Neural cell (in vitro differentiated cells): ENCODE measurements at regions not wholly inside any gene's neighbourhood (a gene's known extent, or its start where the extent isn't known, plus 50 kb on each side); places are given as distances from the start of the nearest gene placed in this dataset.

Experiments
- H2AFZ ChIP-seq: fragments of 200-600, 300-800 bp; sonication (generic), shearing (Covaris generic); 2 replicates; pipeline ENCODE4 v1.6.0; 2014; ENCODE audit warnings: low read depth, mild to moderate bottlenecking, antibody characterized with exemption, low read length, moderate library complexity
- H3F3A ChIP-seq: fragments of 200-600 bp; shearing (Covaris generic); 2 replicates; pipeline ENCODE4 v1.6.1; 2016; ENCODE audit warnings: mild to moderate bottlenecking, moderate library complexity, mixed read lengths, antibody characterized with exemption, low read length; ENCODE audit not compliant: insufficient read depth, poor library complexity, severe bottlenecking
- H3K27ac ChIP-seq: fragments of 200-600, 300-800 bp; sonication (generic), shearing (Covaris generic); 2 replicates; pipeline ENCODE4 v1.5.1; 2014; ENCODE audit warnings: mild to moderate bottlenecking, low read length, moderate library complexity
- H3K27me3 ChIP-seq: fragments of 300-800, 200-600 bp; sonication (generic), shearing (Covaris generic); 2 replicates; pipeline ENCODE4 v1.6.0; 2014; ENCODE audit warnings: mild to moderate bottlenecking, low read depth, low read length, moderate library complexity; ENCODE audit not compliant: insufficient read depth
- H3K36me3 ChIP-seq: fragments of 300-800, 200-600 bp; sonication (generic), shearing (Covaris generic); 2 replicates; pipeline ENCODE4 v1.5.1; 2014; ENCODE audit warnings: mild to moderate bottlenecking, antibody characterized with exemption, low read length, moderate library complexity; ENCODE audit not compliant: insufficient read depth
- H3K4me2 ChIP-seq: fragments of 300-800, 200-600 bp; sonication (generic), shearing (Covaris generic); 2 replicates; pipeline ENCODE4 v1.6.0; 2014; ENCODE audit warnings: mild to moderate bottlenecking, low read length
- H3K4me3 ChIP-seq: fragments of 300-800, 200-600 bp; sonication (generic), shearing (Covaris generic); 2 replicates; pipeline ENCODE4 v1.5.1; 2014; ENCODE audit warnings: mild to moderate bottlenecking, low read length, moderate library complexity
- H3K79me2 ChIP-seq: fragments of 200-600 bp; shearing (Covaris generic); replicated peaks from 2 replicates; pipeline ENCODE4 v1.6.0; 2014; ENCODE audit warnings: mild to moderate bottlenecking, low read length, moderate library complexity; ENCODE audit not compliant: insufficient read depth
- H3K9ac ChIP-seq: fragments of 300-800, 200-600 bp; sonication (generic), shearing (Covaris generic); 2 replicates; pipeline ENCODE4 v1.6.1; 2016; ENCODE audit warnings: mild to moderate bottlenecking, low read length, mixed read lengths
- H3K9me2 ChIP-seq: fragments of 200-600 bp; shearing (Covaris generic); 2 replicates; pipeline ENCODE4 v1.6.1; 2016; ENCODE audit warnings: mild to moderate bottlenecking, low read length, mixed read lengths; ENCODE audit not compliant: insufficient read depth
- H3K9me3 ChIP-seq: fragments of 200-600, 300-800 bp; sonication (generic), shearing (Covaris generic); 2 replicates; pipeline ENCODE4 v1.6.1; 2016; ENCODE audit warnings: mild to moderate bottlenecking, mixed run types, low read length, moderate library complexity, mixed read lengths
- H4K20me1 ChIP-seq: fragments of 200-600 bp; shearing (Covaris generic); 2 replicates; pipeline ENCODE4 v1.6.1; 2016; ENCODE audit warnings: mild to moderate bottlenecking, mixed run types; ENCODE audit not compliant: insufficient read depth
- EP300 ChIP-seq: fragments of 450-650 bp; conservative IDR thresholded peaks from 2 replicates; pipeline ENCODE4 v1.6.1; 2014; ENCODE audit warnings: antibody characterized with exemption, mild to moderate bottlenecking, moderate library complexity; ENCODE audit not compliant: poor library complexity, severe bottlenecking
- EZH2 ChIP-seq: fragments of 200-600, 300-800 bp; shearing (Covaris generic), sonication (generic); IDR thresholded peaks from 2 replicates; pipeline ENCODE4 v1.6.1; 2014; ENCODE audit warnings: antibody characterized with exemption, low read length, borderline replicate concordance, mild to moderate bottlenecking; ENCODE audit not compliant: insufficient read depth, poor library complexity, severe bottlenecking
- MXI1 ChIP-seq: fragments of 450-650 bp; conservative IDR thresholded peaks from 2 replicates; pipeline ENCODE4 v1.6.1; 2014; ENCODE audit warnings: antibody characterized with exemption, mild to moderate bottlenecking; ENCODE audit not compliant: poor library complexity, severe bottlenecking
- POLR2AphosphoS5 ChIP-seq: IDR thresholded peaks from 2 replicates; pipeline ENCODE4 v1.6.1; 2012
- RAD21 ChIP-seq: fragments of 450-650 bp; conservative IDR thresholded peaks from 2 replicates; pipeline ENCODE4 v1.6.1; 2014; ENCODE audit warnings: antibody characterized with exemption, mild to moderate bottlenecking, moderate library complexity
- SMC3 ChIP-seq: fragments of 450-650 bp; conservative IDR thresholded peaks from 2 replicates; pipeline ENCODE4 v1.6.1; 2014; ENCODE audit warnings: antibody characterized with exemption, mild to moderate bottlenecking, moderate library complexity; ENCODE audit not compliant: poor library complexity
- TAF1 ChIP-seq: IDR thresholded peaks from 2 replicates; pipeline ENCODE4 v1.6.1; 2012; ENCODE audit warnings: low read depth
- TF ChIP-seq, protein P1 (sequence below): IDR thresholded peaks from 2 replicates; pipeline ENCODE4 v1.6.1; 2012; ENCODE audit warnings: borderline replicate concordance
- TF ChIP-seq, protein P2 (sequence below): fragments of 450-650 bp; IDR thresholded peaks from 2 replicates; pipeline ENCODE4 v1.5.1; 2014; ENCODE audit warnings: antibody characterized with exemption, mild to moderate bottlenecking, moderate library complexity; ENCODE audit not compliant: poor library complexity, severe bottlenecking

DNA sequence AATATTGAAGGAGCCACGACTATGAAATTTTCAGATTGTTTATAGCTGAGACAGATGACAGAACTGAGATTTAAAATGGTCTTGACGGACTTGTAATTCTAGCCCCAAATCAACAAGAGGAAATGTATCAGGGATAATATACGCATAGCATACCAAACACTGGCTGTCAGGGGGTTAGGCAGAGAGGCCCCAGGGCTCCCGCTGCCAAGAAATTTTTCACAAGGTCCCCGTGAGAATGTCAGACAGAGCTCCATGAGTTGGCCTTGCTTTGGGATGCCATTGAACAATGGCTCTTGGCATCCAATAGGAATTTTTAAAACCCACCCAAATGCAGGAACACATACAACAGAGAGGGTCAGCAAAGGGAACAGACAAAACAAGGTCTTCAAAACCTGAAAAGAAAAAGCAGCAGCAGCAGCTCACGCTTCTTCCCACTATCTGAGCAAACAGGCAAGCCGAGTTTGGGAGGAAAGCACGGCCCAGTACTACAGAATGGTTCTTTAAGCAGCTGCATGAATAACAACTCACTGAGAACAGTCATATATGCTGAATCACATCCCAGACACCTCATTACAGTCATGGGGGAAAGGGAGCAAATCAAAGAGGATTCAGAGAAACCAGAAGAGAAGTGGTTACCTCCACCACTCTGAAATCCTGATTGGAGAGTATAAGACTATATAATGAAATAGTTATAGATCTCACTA, 445.6 kb downstream of the RND3 start:
- H3F3A ChIP-seq = no peaks in the 10 kb centered on the region
- H3K4me2 ChIP-seq = no peak overlapping the region
- no peaks in the 10 kb centered on the region for H3K79me2 ChIP-seq
- no peaks in the 10 kb centered on the region for H3K9me2 ChIP-seq
- H3K4me3 ChIP-seq = no peak overlapping the region
- no peaks in the 10 kb centered on the region for H3K36me3 ChIP-seq
- H4K20me1 ChIP-seq = no peaks in the 10 kb centered on the region
- no peaks in the 10 kb centered on the region for H3K27me3 ChIP-seq
- TF ChIP-seq RAD21 (no peak), TAF1 (no peak), EZH2 (no peak), SMC3 (no peak), MXI1 (no peak), POLR2AphosphoS5 (no peak), EP300 (no peak)
- TF ChIP-seq, protein P1, sequence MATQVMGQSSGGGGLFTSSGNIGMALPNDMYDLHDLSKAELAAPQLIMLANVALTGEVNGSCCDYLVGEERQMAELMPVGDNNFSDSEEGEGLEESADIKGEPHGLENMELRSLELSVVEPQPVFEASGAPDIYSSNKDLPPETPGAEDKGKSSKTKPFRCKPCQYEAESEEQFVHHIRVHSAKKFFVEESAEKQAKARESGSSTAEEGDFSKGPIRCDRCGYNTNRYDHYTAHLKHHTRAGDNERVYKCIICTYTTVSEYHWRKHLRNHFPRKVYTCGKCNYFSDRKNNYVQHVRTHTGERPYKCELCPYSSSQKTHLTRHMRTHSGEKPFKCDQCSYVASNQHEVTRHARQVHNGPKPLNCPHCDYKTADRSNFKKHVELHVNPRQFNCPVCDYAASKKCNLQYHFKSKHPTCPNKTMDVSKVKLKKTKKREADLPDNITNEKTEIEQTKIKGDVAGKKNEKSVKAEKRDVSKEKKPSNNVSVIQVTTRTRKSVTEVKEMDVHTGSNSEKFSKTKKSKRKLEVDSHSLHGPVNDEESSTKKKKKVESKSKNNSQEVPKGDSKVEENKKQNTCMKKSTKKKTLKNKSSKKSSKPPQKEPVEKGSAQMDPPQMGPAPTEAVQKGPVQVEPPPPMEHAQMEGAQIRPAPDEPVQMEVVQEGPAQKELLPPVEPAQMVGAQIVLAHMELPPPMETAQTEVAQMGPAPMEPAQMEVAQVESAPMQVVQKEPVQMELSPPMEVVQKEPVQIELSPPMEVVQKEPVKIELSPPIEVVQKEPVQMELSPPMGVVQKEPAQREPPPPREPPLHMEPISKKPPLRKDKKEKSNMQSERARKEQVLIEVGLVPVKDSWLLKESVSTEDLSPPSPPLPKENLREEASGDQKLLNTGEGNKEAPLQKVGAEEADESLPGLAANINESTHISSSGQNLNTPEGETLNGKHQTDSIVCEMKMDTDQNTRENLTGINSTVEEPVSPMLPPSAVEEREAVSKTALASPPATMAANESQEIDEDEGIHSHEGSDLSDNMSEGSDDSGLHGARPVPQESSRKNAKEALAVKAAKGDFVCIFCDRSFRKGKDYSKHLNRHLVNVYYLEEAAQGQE = no peak
- TF ChIP-seq, protein P2, sequence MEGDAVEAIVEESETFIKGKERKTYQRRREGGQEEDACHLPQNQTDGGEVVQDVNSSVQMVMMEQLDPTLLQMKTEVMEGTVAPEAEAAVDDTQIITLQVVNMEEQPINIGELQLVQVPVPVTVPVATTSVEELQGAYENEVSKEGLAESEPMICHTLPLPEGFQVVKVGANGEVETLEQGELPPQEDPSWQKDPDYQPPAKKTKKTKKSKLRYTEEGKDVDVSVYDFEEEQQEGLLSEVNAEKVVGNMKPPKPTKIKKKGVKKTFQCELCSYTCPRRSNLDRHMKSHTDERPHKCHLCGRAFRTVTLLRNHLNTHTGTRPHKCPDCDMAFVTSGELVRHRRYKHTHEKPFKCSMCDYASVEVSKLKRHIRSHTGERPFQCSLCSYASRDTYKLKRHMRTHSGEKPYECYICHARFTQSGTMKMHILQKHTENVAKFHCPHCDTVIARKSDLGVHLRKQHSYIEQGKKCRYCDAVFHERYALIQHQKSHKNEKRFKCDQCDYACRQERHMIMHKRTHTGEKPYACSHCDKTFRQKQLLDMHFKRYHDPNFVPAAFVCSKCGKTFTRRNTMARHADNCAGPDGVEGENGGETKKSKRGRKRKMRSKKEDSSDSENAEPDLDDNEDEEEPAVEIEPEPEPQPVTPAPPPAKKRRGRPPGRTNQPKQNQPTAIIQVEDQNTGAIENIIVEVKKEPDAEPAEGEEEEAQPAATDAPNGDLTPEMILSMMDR = no peak
- no peak overlapping the region for H3K9ac ChIP-seq
- no peak overlapping the region for H2AFZ ChIP-seq
- no peaks in the 10 kb centered on the region for H3K9me3 ChIP-seq
- H3K27ac ChIP-seq = no peak overlapping the region

GRCh38 chr2:150036622-150037021, 449.0 kb upstream of the MMADHC start:
- Histone ChIP-seq H3K9me2 (no peaks in the 10 kb centered on the region), H3K9me3 (no peaks in the 10 kb centered on the region), H3K9ac (no peak overlapping the region), H2AFZ (no peak overlapping the region), H3K4me3 (no peak overlapping the region), H3K79me2 (no peaks in the 10 kb centered on the region), H3K27ac (no peak overlapping the region), H3K4me2 (no peak overlapping the region), H3F3A (no peaks in the 10 kb centered on the region), H3K27me3 (no peaks in the 10 kb centered on the region), H3K36me3 (no peaks in the 10 kb centered on the region), H4K20me1 (no peaks in the 10 kb centered on the region)
- TF ChIP-seq EP300 = no peak
- no peak for TF ChIP-seq MXI1
- TF ChIP-seq, protein P2 = no peak
- TF ChIP-seq SMC3 = no peak
- no peak for TF ChIP-seq RAD21
- TF ChIP-seq, protein P1 = no peak
- no peak for TF ChIP-seq EZH2
- TF ChIP-seq POLR2AphosphoS5 = no peak
- TF ChIP-seq TAF1 = no peak
